GM23248 (cell line): ENCODE measurements at regions not wholly inside any gene's neighbourhood (a gene's known extent, or its start where the extent isn't known, plus 50 kb on each side); places are given as distances from the start of the nearest gene placed in this dataset.

Experiments
- DNase-seq: peaks from one replicate; pipeline ENCODE4 v3.0.0-alpha.2; 2015
- H2AFZ ChIP-seq: fragments of 200-600 bp; sonication (generic); 2 replicates; pipeline ENCODE4 v1.6.1; 2016; ENCODE audit warnings: antibody characterized with exemption
- H3F3A ChIP-seq: fragments of 200-600 bp; sonication (generic); 2 replicates; pipeline ENCODE4 v1.6.1; 2016; ENCODE audit warnings: mild to moderate bottlenecking, antibody characterized with exemption, mixed run types; ENCODE audit not compliant: insufficient read depth
- H3K27ac ChIP-seq: fragments of 200-600 bp; sonication (generic); 2 replicates; pipeline ENCODE4 v1.5.1; 2016; ENCODE audit warnings: mild to moderate bottlenecking
- H3K27me3 ChIP-seq: fragments of 200-600 bp; sonication (generic); replicated peaks from 2 replicates; pipeline ENCODE4 v1.6.1; 2016; ENCODE audit warnings: mild to moderate bottlenecking; ENCODE audit not compliant: insufficient read depth
- H3K36me3 ChIP-seq: fragments of 200-600 bp; sonication (generic); 2 replicates; pipeline ENCODE4 v1.6.1; 2016; ENCODE audit warnings: low read depth, mild to moderate bottlenecking
- H3K4me1 ChIP-seq: fragments of 200-600 bp; sonication (generic); 2 replicates; pipeline ENCODE4 v1.6.1; 2016; ENCODE audit warnings: mild to moderate bottlenecking; ENCODE audit not compliant: insufficient read depth
- H3K4me2 ChIP-seq: fragments of 200-600 bp; sonication (generic); one replicate; pipeline ENCODE4 v1.6.1; 2016; ENCODE audit warnings: mild to moderate bottlenecking; ENCODE audit not compliant: unreplicated experiment
- H3K4me3 ChIP-seq: fragments of 200-600 bp; sonication (generic); 2 replicates; pipeline ENCODE4 v1.5.1; 2016; ENCODE audit warnings: mild to moderate bottlenecking
- H3K79me2 ChIP-seq: fragments of 200-600 bp; sonication (generic); 2 replicates; pipeline ENCODE4 v1.6.1; 2016; ENCODE audit warnings: mild to moderate bottlenecking; ENCODE audit not compliant: insufficient read depth
- H3K9ac ChIP-seq: fragments of 200-600 bp; sonication (generic); 2 replicates; pipeline ENCODE4 v1.6.1; 2016; ENCODE audit warnings: mild to moderate bottlenecking
- H3K9me2 ChIP-seq: fragments of 200-600 bp; sonication (generic); 2 replicates; pipeline ENCODE4 v1.6.1; 2016; ENCODE audit warnings: mixed run types, mild to moderate bottlenecking, moderate library complexity; ENCODE audit not compliant: insufficient read depth
- H3K9me3 ChIP-seq: fragments of 200-600 bp; sonication (generic); one replicate; pipeline ENCODE4 v1.6.1; 2017; ENCODE audit warnings: low read depth
- H4K20me1 ChIP-seq: fragments of 200-600 bp; sonication (generic); 2 replicates; pipeline ENCODE4 v1.6.0; 2016; ENCODE audit not compliant: insufficient read depth
- EZH2 ChIP-seq: fragments of 200-600 bp; sonication (generic); IDR thresholded peaks from 2 replicates; pipeline ENCODE4 v1.6.1; 2018; ENCODE audit warnings: antibody characterized with exemption, mild to moderate bottlenecking; ENCODE audit not compliant: insufficient read depth, poor library complexity, severe bottlenecking
- EZH2phosphoT487 ChIP-seq: fragments of 200-600 bp; sonication (generic); IDR thresholded peaks from 2 replicates; pipeline ENCODE4 v1.6.1; 2018; ENCODE audit warnings: antibody characterized with exemption, moderate library complexity, mild to moderate bottlenecking, low read depth; ENCODE audit not compliant: insufficient read depth
- WGBS, 2 experiments: methylation state at CpG; one replicate each; pipeline ENCODE4 v1.1.6; 2015 to 2017; ENCODE audit warnings: low lambda C conversion rate in 2 of 2, low coverage in 1 of 2; ENCODE audit errors: missing lambda C conversion rate in 2 of 2; 5-methylcytosine and 5-hydroxymethylcytosine counted together
- in situ Hi-C: fragments of 300-500 bp; cut with MboI; formaldehyde crosslinking; loops from 2 replicates; pipeline ENCODE4 v1.15.0; 2020

- Histone ChIP-seq H3K79me2 (no peaks in the 10 kb centered on the region), H3K27ac (no peak overlapping the region), H2AFZ (no peak overlapping the region), H3K4me2 (no peak overlapping the region), H3F3A (peaks cover 12% of the 10 kb centered on the region; the same call in 1 of the 2 replicates), H3K9me3 (no peaks in the 10 kb centered on the region), H3K9ac (no peak overlapping the region), H3K9me2 (no peaks in the 10 kb centered on the region), H3K36me3 (no peaks in the 10 kb centered on the region), H3K4me1 (peaks cover 26% of the 10 kb centered on the region), H4K20me1 (no peaks in the 10 kb centered on the region), H3K27me3 (no peaks in the 10 kb centered on the region), H3K4me3 (no peak overlapping the region)
- WGBS, 2 experiments, result 98% methylated on average over 9 of the region's 9 CpGs
- in situ Hi-C loops, result no loop called here
- TF ChIP-seq EZH2 (no peak), EZH2phosphoT487 (no peak)
- DNase-seq, result no peak
Observed at GRCh38 chr5:142435410-142436115, 110.7 kb upstream of the SPRY4 start.

GRCh38 chr5:142434322-142434612, 109.4 kb upstream of the SPRY4 start:
- H3K4me1 ChIP-seq, result peaks cover 24% of the 10 kb centered on the region

GRCh38 chr5:142433526-142434321, 108.9 kb upstream of the SPRY4 start:
- H3K4me1 ChIP-seq, result peaks cover 18% of the 10 kb centered on the region
- peaks cover 12% of the 10 kb centered on the region; the same call in 1 of the 2 replicates for H3F3A ChIP-seq
- TF ChIP-seq EZH2, result no peak
- no peak for TF ChIP-seq EZH2phosphoT487
- H3K36me3 ChIP-seq, result no peaks in the 10 kb centered on the region
- DNase-seq, result peak; percentile 57
- 49 to 55% methylated on average over 8 of the region's 8 CpGs for WGBS, 2 experiments
- peak overlapping the region; percentile 13; the same call in 1 of the 2 replicates for H3K4me3 ChIP-seq
- no peaks in the 10 kb centered on the region for H3K9me2 ChIP-seq
- no peaks in the 10 kb centered on the region for H3K27me3 ChIP-seq
- H3K9me3 ChIP-seq, result no peaks in the 10 kb centered on the region
- H4K20me1 ChIP-seq, result no peaks in the 10 kb centered on the region
- no peak overlapping the region for H3K9ac ChIP-seq
- peak overlapping the region; percentile 45 for H3K27ac ChIP-seq
- H3K4me2 ChIP-seq, result peak overlapping the region; percentile 62
- H2AFZ ChIP-seq, result peak overlapping the region; percentile 61
- H3K79me2 ChIP-seq, result no peaks in the 10 kb centered on the region
- in situ Hi-C loops, result no loop called here

More at GRCh38 chr5:142434322-142434612, 109.4 kb upstream of the SPRY4 start:
- Histone ChIP-seq H3K27me3 (no peaks in the 10 kb centered on the region), H3K36me3 (no peaks in the 10 kb centered on the region), H4K20me1 (no peaks in the 10 kb centered on the region), H2AFZ (no peak overlapping the region; the same call in 1 of the 2 replicates), H3K9me2 (no peaks in the 10 kb centered on the region), H3K9me3 (no peaks in the 10 kb centered on the region), H3K27ac (peak overlapping the region; percentile 45), H3F3A (peaks cover 12% of the 10 kb centered on the region; the same call in 1 of the 2 replicates), H3K9ac (no peak overlapping the region), H3K4me2 (peak overlapping the region; percentile 62), H3K4me3 (no peak overlapping the region), H3K79me2 (no peaks in the 10 kb centered on the region)
- in situ Hi-C loops, result no loop called here
- WGBS, 2 experiments, result 100% methylated on average over 2 of the region's 2 CpGs
- DNase-seq, result no peak
- TF ChIP-seq EZH2phosphoT487 (no peak), EZH2 (no peak)

- no peaks in the 10 kb centered on the region for H3K36me3 ChIP-seq
- TF ChIP-seq EZH2phosphoT487 (no peak), EZH2 (no peak)
- no peak overlapping the region for H3K27ac ChIP-seq
- in situ Hi-C loops, result no loop called here
- H3K4me1 ChIP-seq, result peaks cover 13% of the 10 kb centered on the region
- H3K9me2 ChIP-seq, result no peaks in the 10 kb centered on the region
- H3K9me3 ChIP-seq, result no peaks in the 10 kb centered on the region
- no peak overlapping the region for H3K4me2 ChIP-seq
- WGBS, 2 experiments, result 88 to 98% methylated on average over 2 of the region's 2 CpGs
- no peak for DNase-seq
- H3K27me3 ChIP-seq, result no peaks in the 10 kb centered on the region
- no peaks in the 10 kb centered on the region for H4K20me1 ChIP-seq
- no peak overlapping the region for H2AFZ ChIP-seq
- H3F3A ChIP-seq, result peaks cover 12% of the 10 kb centered on the region; the same call in 1 of the 2 replicates
- H3K79me2 ChIP-seq, result no peaks in the 10 kb centered on the region
- no peak overlapping the region for H3K9ac ChIP-seq
- H3K4me3 ChIP-seq, result no peak overlapping the region
Observed at GRCh38 chr5:142432961-142433360, 108.1 kb upstream of the SPRY4 start.
